Osteoblast (primary cell): ENCODE measurements at regions not wholly inside any gene's neighbourhood (a gene's known extent, or its start where the extent isn't known, plus 50 kb on each side); places are given as distances from the start of the nearest gene placed in this dataset.

ENCODE experiments used
- DNase-seq: peaks from one replicate; pipeline ENCODE4 v3.0.0; 2011; ENCODE audit warnings: low spot score, mixed read lengths; ENCODE audit not compliant: insufficient read length; ENCODE audit errors: missing footprints
- H2AFZ ChIP-seq: 2 replicates; pipeline ENCODE4 v1.6.0; 2011; ENCODE audit warnings: mild to moderate bottlenecking, low read length
- H3K27ac ChIP-seq: 2 replicates; pipeline ENCODE4 v1.5.1; 2011; ENCODE audit warnings: mild to moderate bottlenecking, low read depth, low read length, moderate library complexity
- H3K27me3 ChIP-seq: 2 replicates; pipeline ENCODE4 v1.6.0; 2012; ENCODE audit warnings: mild to moderate bottlenecking, control low read depth, inconsistent platforms, low read length, moderate library complexity; ENCODE audit not compliant: insufficient read depth
- H3K36me3 ChIP-seq: 2 replicates; pipeline ENCODE4 v1.5.1; 2011; ENCODE audit warnings: mild to moderate bottlenecking, low read length, control low read depth, moderate library complexity; ENCODE audit not compliant: insufficient read depth
- H3K4me1 ChIP-seq: 2 replicates; pipeline ENCODE4 v1.5.1; 2011; ENCODE audit warnings: mild to moderate bottlenecking, low read length, control low read depth, moderate library complexity; ENCODE audit not compliant: insufficient read depth
- H3K4me2 ChIP-seq: 2 replicates; pipeline ENCODE4 v1.6.0; 2011; ENCODE audit warnings: mild to moderate bottlenecking, low read length; ENCODE audit not compliant: insufficient read depth
- H3K4me3 ChIP-seq: fragments of 200-600 bp; sonication (generic); 3 replicates; pipeline ENCODE4 v1.5.1; 2012; ENCODE audit warnings: mild to moderate bottlenecking, low read length, inconsistent platforms; ENCODE audit not compliant: insufficient read depth
- H3K79me2 ChIP-seq: 2 replicates; pipeline ENCODE4 v1.6.0; 2012; ENCODE audit warnings: mild to moderate bottlenecking, low read length, control low read depth, inconsistent platforms; ENCODE audit not compliant: insufficient read depth
- H3K9me3 ChIP-seq: 2 replicates; pipeline ENCODE4 v1.5.1; 2011; ENCODE audit warnings: low read depth, low read length, control low read depth
- H4K20me1 ChIP-seq: 2 replicates; pipeline ENCODE4 v1.6.0; 2012; ENCODE audit warnings: mild to moderate bottlenecking, low read length, control low read depth; ENCODE audit not compliant: insufficient read depth
- CTCF ChIP-seq: IDR thresholded peaks from 2 replicates; pipeline ENCODE4 v1.5.1; 2011; ENCODE audit warnings: mild to moderate bottlenecking, low read depth, low read length, moderate library complexity; ENCODE audit errors: extremely low read depth

GRCh38 chr11:116577273-116577672, 195.5 kb downstream of the BUD13 start:
- H3K4me1 ChIP-seq = no peaks in the 10 kb centered on the region
- no peak overlapping the region for H3K4me2 ChIP-seq
- no peaks in the 10 kb centered on the region for H3K79me2 ChIP-seq
- H3K4me3 ChIP-seq = no peak overlapping the region
- no peak overlapping the region for H2AFZ ChIP-seq
- no peak for TF ChIP-seq CTCF
- H3K27me3 ChIP-seq = peaks cover 34% of the 10 kb centered on the region
- no peaks in the 10 kb centered on the region for H3K36me3 ChIP-seq
- no peaks in the 10 kb centered on the region for H4K20me1 ChIP-seq
- no peak overlapping the region for H3K27ac ChIP-seq
- no peaks in the 10 kb centered on the region for H3K9me3 ChIP-seq
- no peak for DNase-seq

- Histone ChIP-seq H3K27me3 (peaks cover 29% of the 10 kb centered on the region), H3K4me1 (no peaks in the 10 kb centered on the region), H3K79me2 (no peaks in the 10 kb centered on the region), H4K20me1 (no peaks in the 10 kb centered on the region), H3K27ac (no peak overlapping the region), H2AFZ (no peak overlapping the region), H3K4me2 (no peak overlapping the region), H3K4me3 (no peak overlapping the region), H3K9me3 (no peaks in the 10 kb centered on the region), H3K36me3 (no peaks in the 10 kb centered on the region)
- no peak for DNase-seq
- TF ChIP-seq CTCF = no peak
Measured at GRCh38 chr11:116576526-116576925, 196.3 kb downstream of the BUD13 start.

- DNase-seq = no peak
- Histone ChIP-seq H3K4me2 (no peak overlapping the region), H3K27me3 (no peaks in the 10 kb centered on the region), H3K79me2 (no peaks in the 10 kb centered on the region), H3K4me3 (no peak overlapping the region), H3K36me3 (no peaks in the 10 kb centered on the region), H3K9me3 (no peaks in the 10 kb centered on the region), H3K27ac (no peak overlapping the region), H3K4me1 (no peaks in the 10 kb centered on the region), H2AFZ (no peak overlapping the region), H4K20me1 (no peaks in the 10 kb centered on the region)
- TF ChIP-seq CTCF = no peak
Measured at GRCh38 chr11:116567721-116568242, 205.0 kb downstream of the BUD13 start.

- H3K27ac ChIP-seq = no peak overlapping the region
- no peak for DNase-seq
- no peaks in the 10 kb centered on the region for H3K9me3 ChIP-seq
- H3K4me1 ChIP-seq = no peaks in the 10 kb centered on the region
- H3K27me3 ChIP-seq = no peaks in the 10 kb centered on the region
- TF ChIP-seq CTCF = no peak
- H3K79me2 ChIP-seq = no peaks in the 10 kb centered on the region
- H4K20me1 ChIP-seq = no peaks in the 10 kb centered on the region
- H3K4me2 ChIP-seq = no peak overlapping the region
- H3K4me3 ChIP-seq = no peak overlapping the region
- H2AFZ ChIP-seq = no peak overlapping the region
- H3K36me3 ChIP-seq = no peaks in the 10 kb centered on the region
Measured at GRCh38 chr11:116563712-116564047, 209.1 kb downstream of the BUD13 start.
